ENCODE measurements at regions not wholly inside any gene's neighbourhood (a gene's known extent, or its start where the extent isn't known, plus 50 kb on each side); places are given as distances from the start of the nearest gene placed in this dataset.

DNA sequence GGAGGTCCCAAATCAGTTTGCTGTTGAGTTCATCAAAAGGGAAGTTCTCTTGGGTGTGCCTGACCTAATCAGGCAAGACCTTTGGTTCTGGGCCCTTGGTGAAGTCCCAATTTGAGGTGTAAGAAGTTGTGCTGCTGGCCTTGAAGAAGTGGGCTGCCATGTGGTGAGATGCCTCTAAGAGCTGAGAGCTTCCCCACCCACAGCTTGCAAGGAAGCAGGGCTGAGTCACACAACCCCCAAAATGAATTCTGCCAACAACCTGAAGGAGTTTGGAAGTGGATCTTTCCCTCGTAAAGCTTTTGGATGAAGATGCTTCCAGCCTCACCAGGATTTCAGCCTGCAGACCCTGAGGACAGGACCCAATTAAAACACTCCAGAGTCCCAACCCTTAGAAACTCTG, 129.3 kb upstream of the NSMCE3 start:
- no peak overlapping the region for H2AFZ ChIP-seq (ENCODE audit: low read depth, low read length)
- TF ChIP-seq JUN (IDR thresholded peaks at IDR 0.05; ENCODE audit: borderline replicate concordance, insufficient read depth, insufficient read length, low read depth) (no peak), GATA2 (IDR thresholded peaks at IDR 0.05; ENCODE audit: insufficient read depth, insufficient read length, low read depth, low read length) (no peak), POLR2A (IDR thresholded peaks at IDR 0.05; ENCODE audit: low read depth, low read length) (no peak), EZH2 (IDR thresholded peaks at IDR 0.05; ENCODE audit: borderline replicate concordance, low read depth, low read length, severe bottlenecking) (no peak), POLR2AphosphoS5 (IDR thresholded peaks at IDR 0.05; ENCODE audit: insufficient read depth, low read depth, low read length) (no peak), MYC (IDR thresholded peaks at IDR 0.05; ENCODE audit: low read depth, low read length) (no peak), MAX (IDR thresholded peaks at IDR 0.05; ENCODE audit: insufficient read depth, insufficient read length) (no peak), FOS (IDR thresholded peaks at IDR 0.05; ENCODE audit: borderline replicate concordance, insufficient read depth, low read length) (no peak)
- TF ChIP-seq, protein P1, sequence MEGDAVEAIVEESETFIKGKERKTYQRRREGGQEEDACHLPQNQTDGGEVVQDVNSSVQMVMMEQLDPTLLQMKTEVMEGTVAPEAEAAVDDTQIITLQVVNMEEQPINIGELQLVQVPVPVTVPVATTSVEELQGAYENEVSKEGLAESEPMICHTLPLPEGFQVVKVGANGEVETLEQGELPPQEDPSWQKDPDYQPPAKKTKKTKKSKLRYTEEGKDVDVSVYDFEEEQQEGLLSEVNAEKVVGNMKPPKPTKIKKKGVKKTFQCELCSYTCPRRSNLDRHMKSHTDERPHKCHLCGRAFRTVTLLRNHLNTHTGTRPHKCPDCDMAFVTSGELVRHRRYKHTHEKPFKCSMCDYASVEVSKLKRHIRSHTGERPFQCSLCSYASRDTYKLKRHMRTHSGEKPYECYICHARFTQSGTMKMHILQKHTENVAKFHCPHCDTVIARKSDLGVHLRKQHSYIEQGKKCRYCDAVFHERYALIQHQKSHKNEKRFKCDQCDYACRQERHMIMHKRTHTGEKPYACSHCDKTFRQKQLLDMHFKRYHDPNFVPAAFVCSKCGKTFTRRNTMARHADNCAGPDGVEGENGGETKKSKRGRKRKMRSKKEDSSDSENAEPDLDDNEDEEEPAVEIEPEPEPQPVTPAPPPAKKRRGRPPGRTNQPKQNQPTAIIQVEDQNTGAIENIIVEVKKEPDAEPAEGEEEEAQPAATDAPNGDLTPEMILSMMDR (IDR thresholded peaks at IDR 0.05; ENCODE audit: extremely low read depth in 1 of 2, insufficient read depth in 1 of 2, low read depth in 1 of 2, low read length in 2 of 2) = no peak
- intact Hi-C loops (cut with micrococcal nuclease) (no loop called here), dilution Hi-C loops (cut with MboI; ENCODE audit: extremely low pct_ligation_motif_present, low sequenced_read_pairs) (no loop called here)
- H4K20me1 ChIP-seq (replicated peaks; ENCODE audit: control insufficient read depth, extremely low read depth, insufficient read depth, low read length) = no peaks in the 10 kb centered on the region
- H3K4me1 ChIP-seq (ENCODE audit: control insufficient read depth, extremely low read depth, insufficient read depth, low read length) = no peaks in the 10 kb centered on the region
- H3K36me3 ChIP-seq (ENCODE audit: control insufficient read depth in 2 of 2, extremely low read depth in 1 of 2, insufficient read depth in 2 of 2, low read length in 2 of 2) = no peaks in the 10 kb centered on the region
- H3K4me2 ChIP-seq (ENCODE audit: insufficient read depth, low read length) = no peak overlapping the region
- H3K27me3 ChIP-seq (ENCODE audit: control insufficient read depth in 2 of 2, insufficient read depth in 2 of 2, low read length in 2 of 2) = no peaks in the 10 kb centered on the region
- CTCF ChIA-PET = interaction anchor here (0.6 kb wide), 1 partner anchor 112 kb away, joined by 3 read pairs; no protein-coding TSS in a partner anchor
- H3K4me3 ChIP-seq (replicated peaks in 1 of 3; ENCODE audit: insufficient read depth in 1 of 3, low read depth in 1 of 3, low read length in 3 of 3) = no peak overlapping the region
- FAIRE-seq (no peak), DNase-seq (ENCODE audit: low read depth, low spot score) (no peak)
- H3K79me2 ChIP-seq (ENCODE audit: control insufficient read depth, insufficient read depth, low read length) = no peaks in the 10 kb centered on the region
- BruUV-seq (replicated peaks) = no TSS peak
- H3K9me1 ChIP-seq (replicated peaks; ENCODE audit: control insufficient read depth, extremely low read depth, insufficient read depth, low read length) = no peaks in the 10 kb centered on the region
- H3K9ac ChIP-seq (replicated peaks; ENCODE audit: extremely low read depth, insufficient read depth, low read length) = no peak overlapping the region
- POLR2A ChIA-PET = no interaction called here
- H3K9me3 ChIP-seq (replicated peaks; ENCODE audit: control insufficient read depth, insufficient read depth, low read length) = no peaks in the 10 kb centered on the region
- H3K27ac ChIP-seq (ENCODE audit: insufficient read depth, low read depth, low read length) = no peak overlapping the region
